HCT116 (cell line): ENCODE measurements at regions not wholly inside any gene's neighbourhood (a gene's known extent, or its start where the extent isn't known, plus 50 kb on each side); places are given as distances from the start of the nearest gene placed in this dataset.

Experiments used
- ELF1 ChIP-seq: IDR thresholded peaks from 2 replicates; pipeline ENCODE4 v1.6.1; 2012; ENCODE audit warnings: low read depth, borderline replicate concordance
- POLR2A ChIP-seq: IDR thresholded peaks from 2 replicates; pipeline ENCODE4 v1.7.0; 2011; ENCODE audit warnings: borderline replicate concordance; ENCODE audit not compliant: insufficient read depth, insufficient read length; ENCODE audit errors: extremely low read depth
- RAD21 ChIP-seq: IDR thresholded peaks from 2 replicates; pipeline ENCODE4 v1.6.1; 2012; ENCODE audit warnings: low read depth, mild to moderate bottlenecking
- TF ChIP-seq, protein P1 (sequence below), 3 experiments: fragments of 200-600 bp in 1 of 3; sonication (generic) in 1 of 3; IDR thresholded peaks in 2 of 3; conservative IDR thresholded peaks in 1 of 3; 2 replicates each; pipeline ENCODE4 v1.5.1; 2012 to 2017; ENCODE audit warnings: low read depth in 2 of 3, low read length in 2 of 3, antibody characterized with exemption in 1 of 3, borderline replicate concordance in 1 of 3, control low read depth in 1 of 3, mild to moderate bottlenecking in 1 of 3, mixed read lengths in 1 of 3, mixed run types in 1 of 3, moderate library complexity in 1 of 3; ENCODE audit not compliant: insufficient read depth in 1 of 3

DNA sequence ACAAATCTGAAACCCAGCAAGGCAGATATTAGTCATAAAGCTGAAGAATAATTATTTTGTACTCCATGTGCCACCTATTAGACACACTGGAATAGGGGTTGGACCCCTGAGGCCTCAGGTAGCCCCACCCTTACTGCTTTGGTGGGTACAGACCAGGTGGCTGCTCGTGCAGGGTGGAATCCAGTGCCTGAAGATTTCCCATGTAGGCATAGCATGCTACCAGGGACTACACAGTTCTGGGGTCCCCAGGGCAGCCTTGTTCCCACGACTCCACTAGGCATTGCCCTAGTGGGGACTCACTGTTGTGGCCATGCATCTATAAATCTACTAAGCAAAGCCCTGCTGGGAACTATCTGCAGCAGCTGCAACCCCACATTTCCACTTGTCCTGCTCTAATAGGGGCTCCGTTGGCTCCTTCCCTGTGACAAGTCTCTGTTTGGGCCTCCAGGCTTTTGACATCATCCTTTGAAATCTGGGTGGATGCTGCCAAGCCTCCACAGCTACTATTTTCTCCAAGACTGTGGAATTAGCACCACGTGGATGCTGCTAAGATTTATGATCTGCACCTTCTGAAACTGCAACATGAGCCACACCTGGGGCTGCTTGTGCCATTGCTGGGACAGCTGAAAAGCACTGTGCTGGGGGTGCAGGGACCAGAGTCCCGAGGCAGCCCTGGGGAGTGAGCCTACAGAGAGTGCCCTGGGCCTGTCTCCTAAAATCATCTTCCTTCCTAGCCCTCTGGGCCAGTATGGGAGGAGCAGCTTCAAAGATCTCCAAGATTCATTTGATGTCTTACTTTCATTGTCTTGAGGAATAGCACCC, 303.8 kb downstream of the FSIP2 start:
- TF ChIP-seq POLR2A (no peak), ELF1 (no peak), RAD21 (no peak)
- TF ChIP-seq, protein P1, sequence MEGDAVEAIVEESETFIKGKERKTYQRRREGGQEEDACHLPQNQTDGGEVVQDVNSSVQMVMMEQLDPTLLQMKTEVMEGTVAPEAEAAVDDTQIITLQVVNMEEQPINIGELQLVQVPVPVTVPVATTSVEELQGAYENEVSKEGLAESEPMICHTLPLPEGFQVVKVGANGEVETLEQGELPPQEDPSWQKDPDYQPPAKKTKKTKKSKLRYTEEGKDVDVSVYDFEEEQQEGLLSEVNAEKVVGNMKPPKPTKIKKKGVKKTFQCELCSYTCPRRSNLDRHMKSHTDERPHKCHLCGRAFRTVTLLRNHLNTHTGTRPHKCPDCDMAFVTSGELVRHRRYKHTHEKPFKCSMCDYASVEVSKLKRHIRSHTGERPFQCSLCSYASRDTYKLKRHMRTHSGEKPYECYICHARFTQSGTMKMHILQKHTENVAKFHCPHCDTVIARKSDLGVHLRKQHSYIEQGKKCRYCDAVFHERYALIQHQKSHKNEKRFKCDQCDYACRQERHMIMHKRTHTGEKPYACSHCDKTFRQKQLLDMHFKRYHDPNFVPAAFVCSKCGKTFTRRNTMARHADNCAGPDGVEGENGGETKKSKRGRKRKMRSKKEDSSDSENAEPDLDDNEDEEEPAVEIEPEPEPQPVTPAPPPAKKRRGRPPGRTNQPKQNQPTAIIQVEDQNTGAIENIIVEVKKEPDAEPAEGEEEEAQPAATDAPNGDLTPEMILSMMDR (IDR thresholded peaks at IDR 0.05 in 2 of 3, conservative IDR thresholded peaks at IDR 0.05 in 1 of 3; ENCODE audit: borderline replicate concordance in 1 of 3, insufficient read depth in 1 of 3, low read depth in 2 of 3, low read length in 2 of 3): no peak
